ENCODE measurements at regions not wholly inside any gene's neighbourhood (a gene's known extent, or its start where the extent isn't known, plus 50 kb on each side); places are given as distances from the start of the nearest gene placed in this dataset.

DNA sequence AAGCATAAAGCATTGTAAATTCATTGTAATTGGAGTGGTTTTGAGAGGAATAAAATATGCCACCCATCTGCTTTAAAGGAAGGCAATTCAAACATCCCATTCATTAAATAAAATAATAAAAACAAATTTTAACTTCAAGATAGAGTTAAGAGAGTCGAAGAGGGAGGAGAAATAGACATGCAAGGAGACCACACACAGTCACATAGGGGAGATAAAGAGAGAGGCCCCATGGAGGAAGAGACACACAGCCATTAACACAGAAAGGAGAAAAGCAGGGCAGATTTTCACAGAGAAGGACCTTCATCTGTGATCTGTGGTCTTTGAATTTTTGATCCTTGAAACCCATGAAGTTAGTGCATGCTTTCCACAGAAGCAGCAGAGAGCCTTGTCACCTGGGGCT is 214.3 kb upstream of the TCF21 start:
- TF ChIP-seq POLR2A (IDR thresholded peaks at IDR 0.05) (no peak), CTCF (IDR thresholded peaks at IDR 0.05) (no peak), EP300 (IDR thresholded peaks at IDR 0.05) (no peak)
- DNase-seq (ENCODE audit: low spot score in 2 of 2) = no peak
- H3K36me3 ChIP-seq = no peaks in the 10 kb centered on the region
- no peak overlapping the region for H3K27ac ChIP-seq
- no peaks in the 10 kb centered on the region for H3K4me1 ChIP-seq
- WGBS, 2 donors = 47 to 53% methylated on average over 1 of the region's 1 CpG
- H3K4me3 ChIP-seq = no peak overlapping the region
- H3K27me3 ChIP-seq = no peaks in the 10 kb centered on the region
- no peaks in the 10 kb centered on the region for H3K9me3 ChIP-seq

DNA sequence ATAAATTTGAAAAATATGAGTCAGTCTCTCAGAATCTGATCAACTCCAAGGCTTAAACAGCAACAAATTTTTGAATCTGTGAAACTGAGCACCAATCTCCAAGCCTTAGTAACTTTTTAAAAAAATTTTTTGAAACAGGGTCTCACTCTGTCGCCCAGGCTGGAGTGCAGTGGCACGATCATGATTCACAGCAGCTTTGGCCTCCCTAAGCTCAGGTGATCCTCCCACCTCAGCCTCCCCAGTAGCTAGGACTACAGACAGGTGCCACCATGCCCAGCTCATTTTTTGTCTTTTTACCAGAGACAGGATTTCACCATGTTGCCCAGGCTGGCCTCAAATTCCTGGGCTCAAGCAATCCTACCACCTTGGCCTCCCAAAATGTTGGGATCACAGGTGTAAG is 207.9 kb upstream of the TCF21 start:
- Histone ChIP-seq H3K4me1 (peaks cover 0 to 8% (median 0%) of the 10 kb centered on the region in 4 donors), H3K36me3 (no peaks in the 10 kb centered on the region), H3K27me3 (no peaks in the 10 kb centered on the region), H3K9me3 (no peaks in the 10 kb centered on the region), H3K4me3 (no peak overlapping the region), H3K27ac (no peak overlapping the region)
- no peak for TF ChIP-seq CTCF (IDR thresholded peaks at IDR 0.05)
- TF ChIP-seq EP300 (IDR thresholded peaks at IDR 0.05) = no peak
- TF ChIP-seq POLR2A (IDR thresholded peaks at IDR 0.05) = no peak
- DNase-seq (ENCODE audit: low spot score in 2 of 2) = no peak
- WGBS, 2 donors = 97 to 98% methylated on average over 2 of the region's 2 CpGs

DNA sequence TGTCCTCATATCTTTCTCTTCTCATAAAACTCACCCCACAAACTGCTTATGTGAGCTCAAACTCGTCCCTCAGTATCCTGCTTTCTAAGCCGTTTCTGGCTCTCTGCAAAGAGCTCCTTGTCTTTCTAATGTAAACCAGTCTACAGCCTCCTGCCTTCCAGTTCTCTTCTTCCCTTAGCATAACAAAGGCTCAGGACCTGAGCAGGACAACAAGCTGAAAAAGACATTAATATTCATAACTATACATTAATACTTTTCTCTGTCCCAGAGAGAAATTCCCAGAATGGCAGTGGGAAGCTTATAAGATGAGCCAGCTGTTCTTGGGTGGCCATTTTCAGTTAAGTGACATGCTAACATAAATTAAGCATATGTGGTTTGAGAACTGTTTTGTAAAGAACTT is 207.0 kb upstream of the TCF21 start:
- Histone ChIP-seq H3K27ac (no peak overlapping the region), H3K9me3 (no peaks in the 10 kb centered on the region), H3K4me1 (peaks cover 0 to 8% (median 0%) of the 10 kb centered on the region in 4 donors), H3K4me3 (no peak overlapping the region), H3K36me3 (no peaks in the 10 kb centered on the region), H3K27me3 (no peaks in the 10 kb centered on the region)
- 12 to 14% methylated on average over 2 of the region's 2 CpGs for WGBS, 2 donors
- DNase-seq (ENCODE audit: low spot score in 2 of 2) = no peak
- TF ChIP-seq POLR2A (IDR thresholded peaks at IDR 0.05) (no peak), CTCF (IDR thresholded peaks at IDR 0.05) (no peak), EP300 (IDR thresholded peaks at IDR 0.05) (no peak)

- 57 to 63% methylated on average over 5 of the region's 5 CpGs for WGBS, 2 donors
- Histone ChIP-seq H3K27me3 (no peaks in the 10 kb centered on the region), H3K36me3 (no peaks in the 10 kb centered on the region), H3K9me3 (no peaks in the 10 kb centered on the region), H3K27ac (no peak overlapping the region), H3K4me1 (peaks cover 0 to 8% (median 0%) of the 10 kb centered on the region in 4 donors), H3K4me3 (no peak overlapping the region)
- DNase-seq (ENCODE audit: low spot score in 2 of 2) = no peak
- TF ChIP-seq EP300 (IDR thresholded peaks at IDR 0.05) (no peak), CTCF (IDR thresholded peaks at IDR 0.05) (no peak), POLR2A (IDR thresholded peaks at IDR 0.05) (no peak)
Measured at GRCh38 chr6:133682506-133683307, 206.2 kb upstream of the TCF21 start.

DNA sequence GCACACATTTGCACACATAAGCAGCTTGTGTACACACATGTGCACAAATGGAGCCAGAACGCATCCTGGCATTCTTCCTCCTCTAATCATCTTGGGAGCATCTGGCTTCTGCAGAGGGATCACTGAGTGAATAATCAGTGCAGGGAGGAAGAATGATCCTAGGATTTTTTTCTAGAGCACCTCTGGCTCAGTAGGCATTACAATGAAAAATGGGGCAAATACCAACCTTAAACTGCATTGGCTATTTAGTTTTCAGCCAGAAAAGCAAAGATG is 205.7 kb upstream of the TCF21 start:
- H3K4me1 ChIP-seq = peaks cover 0 to 8% (median 0%) of the 10 kb centered on the region in 4 donors
- no peak overlapping the region for H3K27ac ChIP-seq
- WGBS, 2 donors = 47 to 58% methylated on average over 1 of the region's 1 CpG
- H3K4me3 ChIP-seq = no peak overlapping the region
- no peaks in the 10 kb centered on the region for H3K9me3 ChIP-seq
- DNase-seq (ENCODE audit: low spot score in 2 of 2) = no peak
- no peaks in the 10 kb centered on the region for H3K36me3 ChIP-seq
- TF ChIP-seq EP300 (IDR thresholded peaks at IDR 0.05) = no peak
- no peaks in the 10 kb centered on the region for H3K27me3 ChIP-seq

All from tibial nerve (tissue), 4 donors.